SK-N-SH (cell line): ENCODE measurements at regions not wholly inside any gene's neighbourhood (a gene's known extent, or its start where the extent isn't known, plus 50 kb on each side); places are given as distances from the start of the nearest gene placed in this dataset.

Experiments used
- CTCF ChIA-PET: fragments of 300-600, 350-600 bp; formaldehyde crosslinking; extraction: SDS; loops from one replicate; lab custom pipeline; 2021; lab: Yijun Ruan, JAX
- POLR2A ChIA-PET: fragments of 350-600 bp; sonication (Branson Sonifier 250); formaldehyde crosslinking; extraction: SDS; loops from one replicate; lab custom pipeline; 2020; ENCODE audit warnings: antibody characterized with exemption, inconsistent platforms; lab: Yijun Ruan, JAX
- DNase-seq: peaks from one replicate; pipeline ENCODE4 v3.0.0; 2012
- H2AFZ ChIP-seq: fragments of 200-600 bp; sonication (generic); 2 replicates; pipeline ENCODE4 v1.8.1; 2016; ENCODE audit warnings: antibody characterized with exemption, mild to moderate bottlenecking, low read depth
- H3F3A ChIP-seq: fragments of 200-600 bp; sonication (generic); replicated peaks from 2 replicates; pipeline ENCODE3; 2016; ENCODE audit warnings: antibody characterized with exemption, mild to moderate bottlenecking; ENCODE audit not compliant: insufficient read depth
- H3K27ac ChIP-seq, 2 experiments: fragments of 200-500 bp in 1 of 2; fragments of 200-600 bp in 1 of 2; sonication (Bioruptor generic) in 1 of 2; sonication (generic), shearing (Covaris generic) in 1 of 2; 2 replicates each; pipeline versions ENCODE4 v1.5.1 to v1.6.1; 2014 to 2016; ENCODE audit warnings: low read depth in 2 of 2, inconsistent platforms in 1 of 2, low read length in 1 of 2, mild to moderate bottlenecking in 1 of 2, mixed read lengths in 1 of 2
- H3K27me3 ChIP-seq: fragments of 200-600 bp; sonication (generic), shearing (Covaris generic); 2 replicates; pipeline ENCODE4 v1.6.1; 2016; ENCODE audit warnings: mixed run types; ENCODE audit not compliant: insufficient read depth
- H3K36me3 ChIP-seq, 2 experiments: fragments of 200-500 bp in 1 of 2; fragments of 200-600 bp in 1 of 2; sonication (Bioruptor generic) in 1 of 2; sonication (generic) in 1 of 2; replicated peaks in 1 of 2; 2 replicates each; pipeline versions ENCODE3 to v1.5.1; 2014 to 2016; ENCODE audit warnings: low read length in 1 of 2, mild to moderate bottlenecking in 1 of 2; ENCODE audit not compliant: insufficient read depth in 2 of 2, control insufficient read depth in 1 of 2
- H3K4me1 ChIP-seq, 2 experiments: fragments of 200-500 bp in 1 of 2; fragments of 200-600 bp in 1 of 2; sonication (Bioruptor generic) in 1 of 2; sonication (generic), shearing (Covaris generic) in 1 of 2; 2 replicates each; pipeline versions ENCODE4 v1.5.1 to v1.6.1; 2014 to 2016; ENCODE audit warnings: low read depth in 1 of 2, low read length in 1 of 2, mixed run types in 1 of 2; ENCODE audit not compliant: insufficient read depth in 2 of 2, control insufficient read depth in 1 of 2
- H3K4me2 ChIP-seq: fragments of 200-600 bp; sonication (generic), shearing (Covaris generic); 2 replicates; pipeline ENCODE4 v1.6.1; 2017; ENCODE audit warnings: mixed run types
- H3K4me3 ChIP-seq, 2 experiments: fragments of 200-500 bp in 1 of 2; fragments of 200-600 bp in 1 of 2; sonication (Bioruptor generic) in 1 of 2; sonication (generic), shearing (Covaris generic) in 1 of 2; 2 replicates each; pipeline versions ENCODE4 v1.5.1 to v1.8.1; 2014 to 2016; ENCODE audit warnings: low read depth in 2 of 2, inconsistent platforms in 1 of 2, low read length in 1 of 2, mild to moderate bottlenecking in 1 of 2, mixed read lengths in 1 of 2, moderate library complexity in 1 of 2
- H3K79me2 ChIP-seq: fragments of 200-600 bp; sonication (generic); 2 replicates; pipeline ENCODE4 v1.8.1; 2017; ENCODE audit warnings: mild to moderate bottlenecking; ENCODE audit not compliant: insufficient read depth
- H3K9ac ChIP-seq: fragments of 200-600 bp; sonication (generic); 2 replicates; pipeline ENCODE4 v1.6.1; 2017; ENCODE audit warnings: mixed run types
- H3K9me2 ChIP-seq: fragments of 200-600 bp; sonication (generic); 2 replicates; pipeline ENCODE4 v1.6.1; 2017; ENCODE audit warnings: mixed run types
- H3K9me3 ChIP-seq: fragments of 200-600 bp; sonication (generic); 2 replicates; pipeline ENCODE4 v1.6.1; 2017; ENCODE audit warnings: mixed run types, mild to moderate bottlenecking, moderate library complexity
- H4K20me1 ChIP-seq: fragments of 200-600 bp; sonication (generic); 2 replicates; pipeline ENCODE4 v1.6.1; 2017; ENCODE audit warnings: mild to moderate bottlenecking, mixed run types; ENCODE audit not compliant: insufficient read depth
- CHD2 ChIP-seq: fragments of 150-350 bp; IDR thresholded peaks from 2 replicates; pipeline ENCODE4 v1.6.1; 2018; ENCODE audit warnings: low read length; ENCODE audit not compliant: partially characterized antibody
- ELF1 ChIP-seq: IDR thresholded peaks from 2 replicates; pipeline ENCODE4 v1.4.0; 2012
- EZH2phosphoT487 ChIP-seq: fragments of 200-600 bp; sonication (generic); IDR thresholded peaks from 2 replicates; pipeline ENCODE4 v1.6.1; 2017; ENCODE audit warnings: low read depth, mixed run types, mild to moderate bottlenecking, antibody characterized with exemption, moderate library complexity, borderline replicate concordance
- FOSL2 ChIP-seq: IDR thresholded peaks from 2 replicates; pipeline ENCODE4 v1.4.0; 2012; ENCODE audit warnings: low read depth, mild to moderate bottlenecking, moderate library complexity, borderline replicate concordance
- FOXJ3 ChIP-seq: sonication (generic); formaldehyde crosslinking; IDR thresholded peaks from 2 replicates; pipeline ENCODE4 v1.5.1; 2020; ENCODE audit warnings: mild to moderate bottlenecking, missing genetic modification reagents
- FOXM1 ChIP-seq: IDR thresholded peaks from 2 replicates; pipeline ENCODE4 v1.4.0; 2012; ENCODE audit warnings: low read depth, mild to moderate bottlenecking
- GATA2 ChIP-seq: sonication (generic); formaldehyde crosslinking; IDR thresholded peaks from 2 replicates; pipeline ENCODE4 v1.5.0; 2020; ENCODE audit warnings: mild to moderate bottlenecking, missing genetic modification reagents
- IRF3 ChIP-seq: fragments of 150-350 bp; IDR thresholded peaks from 2 replicates; pipeline ENCODE4 v1.6.1; 2016; ENCODE audit warnings: mild to moderate bottlenecking, low read depth, low read length
- JUND ChIP-seq: IDR thresholded peaks from 2 replicates; pipeline ENCODE4 v1.4.0; 2012
- MEF2A ChIP-seq: IDR thresholded peaks from 2 replicates; pipeline ENCODE4 v1.4.0; 2012; ENCODE audit warnings: low read depth, borderline replicate concordance
- MXI1 ChIP-seq: IDR thresholded peaks from 2 replicates; pipeline ENCODE4 v1.6.1; 2012; ENCODE audit warnings: mild to moderate bottlenecking, low read depth, low read length, improper control_type of control experiment
- NRF1 ChIP-seq: IDR thresholded peaks from 2 replicates; pipeline ENCODE4 v1.6.1; 2012; ENCODE audit warnings: low read depth, mild to moderate bottlenecking, low read length
- PBX3 ChIP-seq: IDR thresholded peaks from 2 replicates; pipeline ENCODE4; 2012
- RAD21 ChIP-seq: IDR thresholded peaks from 2 replicates; pipeline ENCODE4 v1.6.1; 2012; ENCODE audit warnings: mild to moderate bottlenecking, low read length
- RCOR1 ChIP-seq: fragments of 150-350 bp; IDR thresholded peaks from 2 replicates; pipeline ENCODE4 v1.6.1; 2017; ENCODE audit warnings: antibody characterized with exemption, low read length
- SIN3A ChIP-seq: IDR thresholded peaks from 2 replicates; pipeline ENCODE4 v1.6.1; 2012; ENCODE audit warnings: low read depth, mild to moderate bottlenecking, low read length, moderate library complexity, borderline replicate concordance
- SMC3 ChIP-seq: IDR thresholded peaks from 2 replicates; pipeline ENCODE4 v1.6.1; 2012; ENCODE audit warnings: low read depth, low read length, improper control_type of control experiment
- TAF1 ChIP-seq: IDR thresholded peaks from 2 replicates; pipeline ENCODE4 v1.6.1; 2012; ENCODE audit warnings: low read depth, mild to moderate bottlenecking, low read length, moderate library complexity, borderline replicate concordance
- TCF12 ChIP-seq: IDR thresholded peaks from 2 replicates; pipeline ENCODE4 v1.4.0; 2012
- TEAD4 ChIP-seq: IDR thresholded peaks from 2 replicates; pipeline ENCODE4 v1.4.0; 2012; ENCODE audit warnings: mild to moderate bottlenecking, borderline replicate concordance; ENCODE audit not compliant: insufficient read depth
- USF2 ChIP-seq: fragments of 150-350 bp; IDR thresholded peaks from 2 replicates; pipeline ENCODE4 v1.6.1; 2017; ENCODE audit warnings: antibody characterized with exemption, low read length, low read depth, borderline replicate concordance
- YY1 ChIP-seq: IDR thresholded peaks from 2 replicates; pipeline ENCODE4 v1.4.0; 2012; ENCODE audit warnings: low read depth, mild to moderate bottlenecking
- ZBTB33 ChIP-seq: IDR thresholded peaks from 2 replicates; pipeline ENCODE4 v1.4.0; 2012; ENCODE audit warnings: low read depth, borderline replicate concordance
- WGBS: methylation state at CpG from one replicate; pipeline ENCODE4 v1.1.6; 2017; ENCODE audit warnings: low lambda C conversion rate; 5-methylcytosine and 5-hydroxymethylcytosine counted together

- CTCF ChIA-PET: interaction anchor here (0.7 to 0.9 kb wide), 2 partner anchors 11 to 132 kb away, joined by 3 read pairs; no protein-coding TSS in a partner anchor
- Histone ChIP-seq H3K4me1 (no peaks in the 10 kb centered on the region), H3K4me2 (no peak overlapping the region), H3K9ac (no peak overlapping the region), H2AFZ (no peak overlapping the region), H3K9me2 (no peaks in the 10 kb centered on the region), H3K9me3 (no peaks in the 10 kb centered on the region), H3K27ac (no peak overlapping the region), H3F3A (no peaks in the 10 kb centered on the region), H4K20me1 (no peaks in the 10 kb centered on the region), H3K4me3 (no peak overlapping the region), H3K27me3 (no peaks in the 10 kb centered on the region), H3K36me3 (no peaks in the 10 kb centered on the region), H3K79me2 (no peaks in the 10 kb centered on the region)
- no peak for TF ChIP-seq YY1
- no peak for TF ChIP-seq TEAD4
- no peak for TF ChIP-seq TAF1
- no peak for TF ChIP-seq FOXM1
- TF ChIP-seq USF2: no peak
- no peak for TF ChIP-seq TCF12
- TF ChIP-seq IRF3: no peak
- no peak for TF ChIP-seq RAD21
- TF ChIP-seq JUND: no peak
- TF ChIP-seq FOXJ3 (CRISPR knock-in tag): no peak
- no peak for TF ChIP-seq NRF1
- no peak for TF ChIP-seq CHD2
- TF ChIP-seq PBX3: no peak
- no peak for TF ChIP-seq SMC3
- POLR2A ChIA-PET: no interaction called here
- DNase-seq: no peak
Observed at GRCh38 chr3:27990837-27991236, 250.6 kb upstream of the CMC1 start.

- WGBS: 0% methylated on average over 2 of the region's 2 CpGs
- no peaks in the 10 kb centered on the region for H3K27me3 ChIP-seq
- H3K4me2 ChIP-seq: no peak overlapping the region
- H3K79me2 ChIP-seq: no peaks in the 10 kb centered on the region
- H3K4me3 ChIP-seq: no peak overlapping the region
- CTCF ChIA-PET: interaction anchor here (1.4 kb wide), 1 partner anchor 16 kb away, joined by 3 read pairs; no protein-coding TSS in a partner anchor
- H4K20me1 ChIP-seq: no peaks in the 10 kb centered on the region
- TF ChIP-seq ZBTB33 (no peak), MXI1 (no peak), NRF1 (no peak), FOXM1 (no peak), TEAD4 (no peak), FOXJ3 (CRISPR knock-in tag) (no peak), GATA2 (no peak), MEF2A (no peak), USF2 (no peak), FOSL2 (no peak), RCOR1 (no peak), SIN3A (no peak), SMC3 (no peak), ELF1 (no peak), EZH2phosphoT487 (no peak), YY1 (no peak)
- H2AFZ ChIP-seq: no peak overlapping the region
- no peaks in the 10 kb centered on the region for H3K36me3 ChIP-seq
- no peaks in the 10 kb centered on the region for H3K4me1 ChIP-seq
- H3K27ac ChIP-seq: no peak overlapping the region
- H3K9me2 ChIP-seq: no peaks in the 10 kb centered on the region
- no peaks in the 10 kb centered on the region for H3F3A ChIP-seq
- no peak for DNase-seq
- POLR2A ChIA-PET: no interaction called here
- H3K9ac ChIP-seq: no peak overlapping the region
- no peaks in the 10 kb centered on the region for H3K9me3 ChIP-seq
Observed at GRCh38 chr3:27993051-27993450, 248.4 kb upstream of the CMC1 start.
